GM23338 (cell line): ENCODE measurements at regions not wholly inside any gene's neighbourhood (a gene's known extent, or its start where the extent isn't known, plus 50 kb on each side); places are given as distances from the start of the nearest gene placed in this dataset.

Experiments used
- EZH2 ChIP-seq: fragments of 200-600 bp; sonication (generic); IDR thresholded peaks from one replicate; pipeline ENCODE4 v1.8.0; 2017; ENCODE audit warnings: antibody characterized with exemption, mild to moderate bottlenecking, low read depth; ENCODE audit not compliant: unreplicated experiment
- EZH2phosphoT487 ChIP-seq: fragments of 200-600 bp; sonication (generic); IDR thresholded peaks from one replicate; pipeline ENCODE4 v1.8.1; 2018; ENCODE audit warnings: antibody characterized with exemption; ENCODE audit not compliant: unreplicated experiment
- JUNB ChIP-seq: IDR thresholded peaks from one replicate; pipeline ENCODE4 v1.6.1; 2016; ENCODE audit warnings: antibody characterized with exemption; ENCODE audit not compliant: unreplicated experiment
- NANOG ChIP-seq: IDR thresholded peaks from 2 replicates; pipeline ENCODE4 v1.6.1; 2016; ENCODE audit warnings: antibody characterized with exemption, borderline replicate concordance
- POLR2AphosphoS5 ChIP-seq: IDR thresholded peaks from 2 replicates; pipeline ENCODE4 v1.6.1; 2016; ENCODE audit warnings: antibody characterized with exemption, low read depth
- ZNF114 ChIP-seq: fragments of 250-450 bp; sonication (Bioruptor Pico); IDR thresholded peaks from 2 replicates; pipeline ENCODE4 v1.5.0; 2020; ENCODE audit warnings: mild to moderate bottlenecking, moderate library complexity
- TF ChIP-seq, protein P1 (sequence below), 2 experiments: fragments of 200-600 bp in 1 of 2; sonication (generic) in 1 of 2; conservative IDR thresholded peaks; 2 replicates each; pipeline versions ENCODE4 v1.5.1 to v1.6.1; 2016 to 2017; ENCODE audit warnings: antibody characterized with exemption in 2 of 2, low read depth in 2 of 2, mild to moderate bottlenecking in 2 of 2, moderate library complexity in 1 of 2
- TF ChIP-seq, protein P2 (sequence below): IDR thresholded peaks from one replicate; pipeline ENCODE4 v1.6.1; 2018; ENCODE audit warnings: antibody characterized with exemption; ENCODE audit not compliant: unreplicated experiment
- TF ChIP-seq, protein P3 (sequence below): IDR thresholded peaks from 2 replicates; pipeline ENCODE4 v1.6.1; 2016; ENCODE audit warnings: antibody characterized with exemption

- TF ChIP-seq, protein P1, sequence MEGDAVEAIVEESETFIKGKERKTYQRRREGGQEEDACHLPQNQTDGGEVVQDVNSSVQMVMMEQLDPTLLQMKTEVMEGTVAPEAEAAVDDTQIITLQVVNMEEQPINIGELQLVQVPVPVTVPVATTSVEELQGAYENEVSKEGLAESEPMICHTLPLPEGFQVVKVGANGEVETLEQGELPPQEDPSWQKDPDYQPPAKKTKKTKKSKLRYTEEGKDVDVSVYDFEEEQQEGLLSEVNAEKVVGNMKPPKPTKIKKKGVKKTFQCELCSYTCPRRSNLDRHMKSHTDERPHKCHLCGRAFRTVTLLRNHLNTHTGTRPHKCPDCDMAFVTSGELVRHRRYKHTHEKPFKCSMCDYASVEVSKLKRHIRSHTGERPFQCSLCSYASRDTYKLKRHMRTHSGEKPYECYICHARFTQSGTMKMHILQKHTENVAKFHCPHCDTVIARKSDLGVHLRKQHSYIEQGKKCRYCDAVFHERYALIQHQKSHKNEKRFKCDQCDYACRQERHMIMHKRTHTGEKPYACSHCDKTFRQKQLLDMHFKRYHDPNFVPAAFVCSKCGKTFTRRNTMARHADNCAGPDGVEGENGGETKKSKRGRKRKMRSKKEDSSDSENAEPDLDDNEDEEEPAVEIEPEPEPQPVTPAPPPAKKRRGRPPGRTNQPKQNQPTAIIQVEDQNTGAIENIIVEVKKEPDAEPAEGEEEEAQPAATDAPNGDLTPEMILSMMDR (conservative IDR thresholded peaks at IDR 0.05; ENCODE audit: low read depth in 2 of 2), result no peak
- TF ChIP-seq POLR2AphosphoS5 (no peak), EZH2phosphoT487 (no peak), JUNB (no peak), NANOG (no peak), EZH2 (no peak), ZNF114 (CRISPR knock-in tag) (no peak)
- TF ChIP-seq, protein P2, sequence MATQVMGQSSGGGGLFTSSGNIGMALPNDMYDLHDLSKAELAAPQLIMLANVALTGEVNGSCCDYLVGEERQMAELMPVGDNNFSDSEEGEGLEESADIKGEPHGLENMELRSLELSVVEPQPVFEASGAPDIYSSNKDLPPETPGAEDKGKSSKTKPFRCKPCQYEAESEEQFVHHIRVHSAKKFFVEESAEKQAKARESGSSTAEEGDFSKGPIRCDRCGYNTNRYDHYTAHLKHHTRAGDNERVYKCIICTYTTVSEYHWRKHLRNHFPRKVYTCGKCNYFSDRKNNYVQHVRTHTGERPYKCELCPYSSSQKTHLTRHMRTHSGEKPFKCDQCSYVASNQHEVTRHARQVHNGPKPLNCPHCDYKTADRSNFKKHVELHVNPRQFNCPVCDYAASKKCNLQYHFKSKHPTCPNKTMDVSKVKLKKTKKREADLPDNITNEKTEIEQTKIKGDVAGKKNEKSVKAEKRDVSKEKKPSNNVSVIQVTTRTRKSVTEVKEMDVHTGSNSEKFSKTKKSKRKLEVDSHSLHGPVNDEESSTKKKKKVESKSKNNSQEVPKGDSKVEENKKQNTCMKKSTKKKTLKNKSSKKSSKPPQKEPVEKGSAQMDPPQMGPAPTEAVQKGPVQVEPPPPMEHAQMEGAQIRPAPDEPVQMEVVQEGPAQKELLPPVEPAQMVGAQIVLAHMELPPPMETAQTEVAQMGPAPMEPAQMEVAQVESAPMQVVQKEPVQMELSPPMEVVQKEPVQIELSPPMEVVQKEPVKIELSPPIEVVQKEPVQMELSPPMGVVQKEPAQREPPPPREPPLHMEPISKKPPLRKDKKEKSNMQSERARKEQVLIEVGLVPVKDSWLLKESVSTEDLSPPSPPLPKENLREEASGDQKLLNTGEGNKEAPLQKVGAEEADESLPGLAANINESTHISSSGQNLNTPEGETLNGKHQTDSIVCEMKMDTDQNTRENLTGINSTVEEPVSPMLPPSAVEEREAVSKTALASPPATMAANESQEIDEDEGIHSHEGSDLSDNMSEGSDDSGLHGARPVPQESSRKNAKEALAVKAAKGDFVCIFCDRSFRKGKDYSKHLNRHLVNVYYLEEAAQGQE, result no peak
- TF ChIP-seq, protein P3, sequence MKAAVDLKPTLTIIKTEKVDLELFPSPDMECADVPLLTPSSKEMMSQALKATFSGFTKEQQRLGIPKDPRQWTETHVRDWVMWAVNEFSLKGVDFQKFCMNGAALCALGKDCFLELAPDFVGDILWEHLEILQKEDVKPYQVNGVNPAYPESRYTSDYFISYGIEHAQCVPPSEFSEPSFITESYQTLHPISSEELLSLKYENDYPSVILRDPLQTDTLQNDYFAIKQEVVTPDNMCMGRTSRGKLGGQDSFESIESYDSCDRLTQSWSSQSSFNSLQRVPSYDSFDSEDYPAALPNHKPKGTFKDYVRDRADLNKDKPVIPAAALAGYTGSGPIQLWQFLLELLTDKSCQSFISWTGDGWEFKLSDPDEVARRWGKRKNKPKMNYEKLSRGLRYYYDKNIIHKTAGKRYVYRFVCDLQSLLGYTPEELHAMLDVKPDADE, result no peak
Measured at GRCh38 chr2:238521870-238522269, 95.1 kb downstream of the ASB1 start.
